ENCODE measurements at regions not wholly inside any gene's neighbourhood (a gene's known extent, or its start where the extent isn't known, plus 50 kb on each side); places are given as distances from the start of the nearest gene placed in this dataset.

DNA sequence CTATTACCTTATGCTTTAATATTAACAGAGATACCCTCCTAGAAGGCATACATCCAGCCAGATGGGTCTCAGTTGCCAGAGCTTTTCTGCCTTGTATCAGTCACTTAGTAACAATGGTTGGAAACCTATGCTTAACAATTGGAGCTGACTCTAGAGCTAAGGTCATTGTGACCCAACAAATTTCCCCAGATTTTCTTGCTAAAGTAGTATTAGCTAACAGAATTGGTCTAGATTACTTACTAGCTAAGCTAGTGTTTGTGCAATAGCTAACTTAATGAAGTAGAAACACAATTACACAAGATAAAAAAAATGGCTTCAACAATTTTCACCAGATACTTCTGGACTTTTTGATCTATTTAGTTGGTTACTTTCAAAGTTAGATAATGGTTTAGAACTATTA lies 236.9 kb downstream of the NSUN3 start:
- no peak for TF ChIP-seq CTCF (conservative IDR thresholded peaks at IDR 0.05; ENCODE audit: low read depth, low read length)
- no peak for TF ChIP-seq EZH2phosphoT487 (IDR thresholded peaks at IDR 0.05; ENCODE audit: borderline replicate concordance, low read length)

Measured in PC-3 (cell line).